ENCODE measurements at regions not wholly inside any gene's neighbourhood (a gene's known extent, or its start where the extent isn't known, plus 50 kb on each side); places are given as distances from the start of the nearest gene placed in this dataset.
A peak's percentile ranks its signal among the peaks of the same experiment; 100 is the strongest.

- Histone ChIP-seq H3K27me3 (ENCODE audit: insufficient read depth, low read length) (peaks cover 2% of the 10 kb centered on the region; the same call in 1 of the 2 replicates), H4K20me1 (ENCODE audit: insufficient read depth) (no peaks in the 10 kb centered on the region), H3K4me1 (ENCODE audit: control insufficient read depth in 1 of 2, insufficient read depth in 2 of 2, low read length in 2 of 2) (no peaks in the 10 kb centered on the region), H2AFZ (ENCODE audit: low read depth, low read length, poor library complexity, severe bottlenecking) (no peak overlapping the region), H3K9me2 (ENCODE audit: insufficient read depth) (no peaks in the 10 kb centered on the region), H3K4me3 (replicated peaks in 1 of 2; ENCODE audit: low read depth in 1 of 2, low read length in 2 of 2) (no peak overlapping the region), H3K9me3 (ENCODE audit: control insufficient read depth in 1 of 2, insufficient read depth in 1 of 2, low read depth in 1 of 2, low read length in 2 of 2) (peaks cover 0 to 8% of the 10 kb centered on the region in 2 experiments; a peak in 1 of 4 replicates), H3K27ac (ENCODE audit: low read depth, low read length) (no peak overlapping the region), H3K79me2 (ENCODE audit: insufficient read depth, low read length) (no peaks in the 10 kb centered on the region), H3K9ac (ENCODE audit: low read length) (no peak overlapping the region), H3K4me2 (ENCODE audit: low read length) (0 out of 2 replicates have a peak overlapping the region, but pooled peaks have one; percentile 14), H3K36me3 (ENCODE audit: control insufficient read depth in 1 of 2, insufficient read depth in 2 of 2, low read length in 2 of 2) (no peaks in the 10 kb centered on the region)
- ATAC-seq (no peak), DNase-seq (ENCODE audit: low read depth, low spot score) (no peak)
- BruUV-seq (replicated peaks) = no TSS peak
- ChIA-PET CTCF (no interaction called here), RAD21 (ENCODE audit: low non-redundant PET in 1 of 2, low total read pairs in 2 of 2, uncharacterized antibody in 2 of 2, unreplicated experiment in 2 of 2) (no interaction called here), POLR2A (no interaction called here)
- intact Hi-C loops (cut with micrococcal nuclease) = loop anchor here (2.0 kb wide), 1 partner anchor 52 kb away; no protein-coding TSS in a partner anchor
- TF ChIP-seq ELF1 (IDR thresholded peaks at IDR 0.05; ENCODE audit: borderline replicate concordance, low read depth) = no peak
- no peak for TF ChIP-seq SIN3A (IDR thresholded peaks at IDR 0.05; ENCODE audit: low read depth)
- no peak for TF ChIP-seq POLR2AphosphoS5 (IDR thresholded peaks at IDR 0.05; ENCODE audit: low read depth, low read length)
- no peak for TF ChIP-seq CBX3 (IDR thresholded peaks at IDR 0.05; ENCODE audit: low read depth)
- TF ChIP-seq FOSL1 (IDR thresholded peaks at IDR 0.05; ENCODE audit: low read depth) = no peak
- no peak for TF ChIP-seq YY1 (IDR thresholded peaks at IDR 0.05; ENCODE audit: extremely low read depth, insufficient replicate concordance, low read depth, low read length)
Observed at GRCh38 chr11:44388828-44389657, 79.1 kb upstream of the ALX4 start.

DNA sequence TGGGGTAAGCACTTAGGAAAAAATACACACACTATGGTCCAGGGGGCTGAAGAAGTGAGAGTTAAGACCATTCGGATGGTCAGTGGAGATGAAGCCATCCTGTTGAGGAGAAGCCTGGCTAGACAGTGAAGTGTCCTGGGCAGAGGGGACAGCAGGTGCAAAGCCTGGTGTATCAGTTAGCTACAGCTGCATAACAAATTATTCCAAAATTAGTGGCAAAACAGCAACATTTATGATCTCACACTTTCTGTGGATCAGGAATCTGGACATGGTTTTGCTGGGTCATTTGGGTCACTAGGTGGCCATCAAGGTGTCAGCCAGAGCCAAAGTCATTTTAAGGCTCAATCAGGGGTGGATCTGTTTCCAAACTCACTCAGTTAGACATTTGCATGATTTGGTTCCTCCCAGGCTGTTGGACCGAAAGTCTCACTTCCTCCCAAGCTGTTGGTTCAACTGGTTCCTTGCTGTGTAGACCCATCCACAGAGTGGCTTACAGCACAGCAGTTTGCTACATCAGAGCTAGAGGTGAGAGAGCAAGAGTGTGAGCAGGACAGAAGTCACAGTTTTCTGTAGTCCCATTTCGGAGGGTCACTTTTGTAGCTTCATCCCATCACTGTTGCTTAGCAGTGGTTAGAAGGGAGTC, 80.1 kb upstream of the ALX4 start:
- Histone ChIP-seq H3K4me2 (ENCODE audit: low read length) (no peak overlapping the region), H3K36me3 (ENCODE audit: control insufficient read depth in 1 of 2, insufficient read depth in 2 of 2, low read length in 2 of 2) (no peaks in the 10 kb centered on the region), H3K9me3 (ENCODE audit: control insufficient read depth in 1 of 2, insufficient read depth in 1 of 2, low read depth in 1 of 2, low read length in 2 of 2) (peaks cover 0 to 8% of the 10 kb centered on the region in 2 experiments; a peak in 1 of 4 replicates), H3K79me2 (ENCODE audit: insufficient read depth, low read length) (no peaks in the 10 kb centered on the region), H2AFZ (ENCODE audit: low read depth, low read length, poor library complexity, severe bottlenecking) (no peak overlapping the region), H3K9ac (ENCODE audit: low read length) (no peak overlapping the region), H3K4me3 (replicated peaks in 1 of 2; ENCODE audit: low read depth in 1 of 2, low read length in 2 of 2) (no peak overlapping the region), H3K4me1 (ENCODE audit: control insufficient read depth in 1 of 2, insufficient read depth in 2 of 2, low read length in 2 of 2) (no peaks in the 10 kb centered on the region), H4K20me1 (ENCODE audit: insufficient read depth) (no peaks in the 10 kb centered on the region), H3K27me3 (ENCODE audit: insufficient read depth, low read length) (peaks cover 4% of the 10 kb centered on the region; the same call in 1 of the 2 replicates), H3K27ac (ENCODE audit: low read depth, low read length) (no peak overlapping the region), H3K9me2 (ENCODE audit: insufficient read depth) (no peaks in the 10 kb centered on the region)
- DNase-seq (ENCODE audit: low read depth, low spot score) (no peak), ATAC-seq (no peak)
- CTCF ChIA-PET = no interaction called here
- intact Hi-C loops (cut with micrococcal nuclease) = loop anchor here (2.0 kb wide), 1 partner anchor 53 kb away; no protein-coding TSS in a partner anchor
- POLR2A ChIA-PET = no interaction called here
- RAD21 ChIA-PET (ENCODE audit: low non-redundant PET in 1 of 2, low total read pairs in 2 of 2, uncharacterized antibody in 2 of 2, unreplicated experiment in 2 of 2) = no interaction called here
- no TSS peak for BruUV-seq (replicated peaks)
- TF ChIP-seq CEBPB (IDR thresholded peaks at IDR 0.05; ENCODE audit: low read depth) (no peak), SP1 (IDR thresholded peaks at IDR 0.05; ENCODE audit: low read depth) (no peak), TCF7L2 (IDR thresholded peaks at IDR 0.05; ENCODE audit: borderline replicate concordance, extremely low read depth, insufficient read depth, insufficient read length) (no peak), ZFX (IDR thresholded peaks at IDR 0.05) (no peak), EZH2phosphoT487 (IDR thresholded peaks at IDR 0.05; ENCODE audit: borderline replicate concordance) (no peak), YY1 (IDR thresholded peaks at IDR 0.05; ENCODE audit: extremely low read depth, insufficient replicate concordance, low read depth, low read length) (no peak), SIN3A (IDR thresholded peaks at IDR 0.05; ENCODE audit: low read depth) (no peak), POLR2A (IDR thresholded peaks at IDR 0.05; ENCODE audit: borderline replicate concordance, extremely low read depth, insufficient read depth, insufficient read length) (no peak), CBX3 (IDR thresholded peaks at IDR 0.05; ENCODE audit: low read depth) (no peak), FOSL1 (IDR thresholded peaks at IDR 0.05; ENCODE audit: low read depth) (no peak)
- TF ChIP-seq, protein P1, sequence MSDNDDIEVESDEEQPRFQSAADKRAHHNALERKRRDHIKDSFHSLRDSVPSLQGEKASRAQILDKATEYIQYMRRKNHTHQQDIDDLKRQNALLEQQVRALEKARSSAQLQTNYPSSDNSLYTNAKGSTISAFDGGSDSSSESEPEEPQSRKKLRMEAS (IDR thresholded peaks at IDR 0.05) = no peak
- TF ChIP-seq, protein P2, sequence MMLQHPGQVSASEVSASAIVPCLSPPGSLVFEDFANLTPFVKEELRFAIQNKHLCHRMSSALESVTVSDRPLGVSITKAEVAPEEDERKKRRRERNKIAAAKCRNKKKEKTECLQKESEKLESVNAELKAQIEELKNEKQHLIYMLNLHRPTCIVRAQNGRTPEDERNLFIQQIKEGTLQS (IDR thresholded peaks at IDR 0.05) = no peak
- TF ChIP-seq, protein P3, sequence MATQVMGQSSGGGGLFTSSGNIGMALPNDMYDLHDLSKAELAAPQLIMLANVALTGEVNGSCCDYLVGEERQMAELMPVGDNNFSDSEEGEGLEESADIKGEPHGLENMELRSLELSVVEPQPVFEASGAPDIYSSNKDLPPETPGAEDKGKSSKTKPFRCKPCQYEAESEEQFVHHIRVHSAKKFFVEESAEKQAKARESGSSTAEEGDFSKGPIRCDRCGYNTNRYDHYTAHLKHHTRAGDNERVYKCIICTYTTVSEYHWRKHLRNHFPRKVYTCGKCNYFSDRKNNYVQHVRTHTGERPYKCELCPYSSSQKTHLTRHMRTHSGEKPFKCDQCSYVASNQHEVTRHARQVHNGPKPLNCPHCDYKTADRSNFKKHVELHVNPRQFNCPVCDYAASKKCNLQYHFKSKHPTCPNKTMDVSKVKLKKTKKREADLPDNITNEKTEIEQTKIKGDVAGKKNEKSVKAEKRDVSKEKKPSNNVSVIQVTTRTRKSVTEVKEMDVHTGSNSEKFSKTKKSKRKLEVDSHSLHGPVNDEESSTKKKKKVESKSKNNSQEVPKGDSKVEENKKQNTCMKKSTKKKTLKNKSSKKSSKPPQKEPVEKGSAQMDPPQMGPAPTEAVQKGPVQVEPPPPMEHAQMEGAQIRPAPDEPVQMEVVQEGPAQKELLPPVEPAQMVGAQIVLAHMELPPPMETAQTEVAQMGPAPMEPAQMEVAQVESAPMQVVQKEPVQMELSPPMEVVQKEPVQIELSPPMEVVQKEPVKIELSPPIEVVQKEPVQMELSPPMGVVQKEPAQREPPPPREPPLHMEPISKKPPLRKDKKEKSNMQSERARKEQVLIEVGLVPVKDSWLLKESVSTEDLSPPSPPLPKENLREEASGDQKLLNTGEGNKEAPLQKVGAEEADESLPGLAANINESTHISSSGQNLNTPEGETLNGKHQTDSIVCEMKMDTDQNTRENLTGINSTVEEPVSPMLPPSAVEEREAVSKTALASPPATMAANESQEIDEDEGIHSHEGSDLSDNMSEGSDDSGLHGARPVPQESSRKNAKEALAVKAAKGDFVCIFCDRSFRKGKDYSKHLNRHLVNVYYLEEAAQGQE (IDR thresholded peaks at IDR 0.05; ENCODE audit: low read depth) = no peak

Measured in HCT116 (cell line).